Panc1 (cell line): ENCODE measurements at regions not wholly inside any gene's neighbourhood (a gene's known extent, or its start where the extent isn't known, plus 50 kb on each side); places are given as distances from the start of the nearest gene placed in this dataset.

ENCODE experiments used
- ATAC-seq: fragments of 200-7000 bp; cut with Tn5 transposase; 2 replicates; pipeline ENCODE4 v1.9.1; 2020; ENCODE audit warnings: mild to moderate bottlenecking, moderate library complexity
- BruUV-seq: library from RNA; stranded (reverse); fragments of 400-500 nt; replicated peaks from 2 replicates; lab custom pipeline; 2021; lab: Mats Ljungman, UMichigan
- CTCF ChIA-PET: fragments of 300-600 bp; sonication (Branson Sonifier 250); formaldehyde crosslinking; loops from one replicate; lab custom pipeline; 2022; ENCODE audit warnings: antibody characterized with exemption; lab: Charles Lee
- POLR2A ChIA-PET: fragments of 300-600 bp; sonication (Branson Sonifier 250); formaldehyde crosslinking; loops from one replicate; lab custom pipeline; 2022; ENCODE audit warnings: antibody characterized with exemption; lab: Charles Lee
- DNase-seq: peaks from one replicate; pipeline ENCODE4 v3.0.0-alpha.2; 2010; ENCODE audit warnings: low read depth, low spot score
- H3K27ac ChIP-seq: 2 replicates; pipeline ENCODE4 v1.5.1; 2011; ENCODE audit warnings: mild to moderate bottlenecking, low read length, inconsistent platforms
- H3K27me3 ChIP-seq: fragments of 200-500 bp; sonication (Bioruptor generic); 2 replicates; pipeline ENCODE4 v1.6.0; 2014; ENCODE audit warnings: low read length, inconsistent platforms; ENCODE audit not compliant: control insufficient read depth, insufficient read depth
- H3K36me3 ChIP-seq: fragments of 200-500 bp; sonication (Bioruptor generic); 2 replicates; pipeline ENCODE4 v1.5.1; 2014; ENCODE audit warnings: inconsistent platforms, mild to moderate bottlenecking, low read length, moderate library complexity; ENCODE audit not compliant: control insufficient read depth, insufficient read depth
- H3K4me1 ChIP-seq: 2 replicates; pipeline ENCODE4 v1.5.1; 2011; ENCODE audit warnings: inconsistent platforms, mild to moderate bottlenecking, low read length, moderate library complexity; ENCODE audit not compliant: control insufficient read depth, insufficient read depth
- H3K4me3 ChIP-seq, 2 experiments: 2 replicates each; pipeline ENCODE4 v1.5.1; 2011 to 2012; ENCODE audit warnings: low read depth in 2 of 2, low read length in 2 of 2, mild to moderate bottlenecking in 2 of 2, inconsistent platforms in 1 of 2, moderate library complexity in 1 of 2
- H3K9me3 ChIP-seq: fragments of 200-500 bp; sonication (Bioruptor generic); 2 replicates; pipeline ENCODE4 v1.5.1; 2014; ENCODE audit warnings: low read depth, mild to moderate bottlenecking, inconsistent platforms, low read length, moderate library complexity; ENCODE audit not compliant: control insufficient read depth, insufficient read depth
- CTCF ChIP-seq: fragments of 450-650 bp; IDR thresholded peaks from 2 replicates; pipeline ENCODE4 v1.5.1; 2017; ENCODE audit warnings: mild to moderate bottlenecking
- POLR2AphosphoS5 ChIP-seq: IDR thresholded peaks from 2 replicates; pipeline ENCODE4 v1.6.1; 2012; ENCODE audit warnings: mild to moderate bottlenecking, low read depth, low read length, moderate library complexity
- REST ChIP-seq, 2 experiments: IDR thresholded peaks; 2 replicates each; pipeline ENCODE4 v1.6.1; 2011 to 2012; ENCODE audit warnings: low read depth in 2 of 2, control low read depth in 1 of 2, low read length in 1 of 2, mild to moderate bottlenecking in 1 of 2, moderate library complexity in 1 of 2; ENCODE audit not compliant: insufficient read depth in 1 of 2
- SIN3A ChIP-seq: IDR thresholded peaks from 2 replicates; pipeline ENCODE4 v1.6.1; 2012; ENCODE audit warnings: low read depth, mild to moderate bottlenecking, low read length, moderate library complexity, borderline replicate concordance; ENCODE audit not compliant: insufficient read depth
- TCF7L2 ChIP-seq: IDR thresholded peaks from 2 replicates; pipeline ENCODE4 v1.6.1; 2011; ENCODE audit warnings: mild to moderate bottlenecking, low read depth, low read length, inconsistent platforms
- in situ Hi-C: cut with HindIII; loops from 2 replicates; pipeline ENCODE4 v1.10.0; 2016; ENCODE audit warnings: low sequenced_read_pairs, low pct_unique_long_range_greater_than_20kb
- intact Hi-C: fragments of 100-400 bp; cut with micrococcal nuclease; formaldehyde crosslinking; loops from one replicate; pipeline ENCODE4 v1.10.0; 2022; ENCODE audit not compliant: unreplicated experiment

- Histone ChIP-seq H3K36me3 (no peaks in the 10 kb centered on the region), H3K27me3 (no peaks in the 10 kb centered on the region), H3K9me3 (no peaks in the 10 kb centered on the region), H3K4me1 (peaks cover 18% of the 10 kb centered on the region), H3K4me3 (peak overlapping the region; percentile 54 to 90), H3K27ac (peak overlapping the region; percentile 98)
- no peak for ATAC-seq
- intact Hi-C loops (loop anchor here (5.0 kb wide), 1 partner anchor 69 kb away; no protein-coding TSS in a partner anchor), in situ Hi-C loops (no loop called here)
- TF ChIP-seq REST (IDR thresholded peaks at IDR 0.05; ENCODE audit: insufficient read depth in 1 of 2, low read depth in 2 of 2, low read length in 1 of 2) (no peak), TCF7L2 (no peak), SIN3A (no peak), POLR2AphosphoS5 (no peak), CTCF (no peak)
- CTCF ChIA-PET: interaction anchor here (0.7 kb wide), 1 partner anchor 16 kb away, joined by 10 read pairs; no protein-coding TSS in a partner anchor
- POLR2A ChIA-PET: interaction anchor here (0.6 kb wide), 1 partner anchor 1629 kb away, joined by 8 read pairs; no protein-coding TSS in a partner anchor
- TSS peak; percentile 97 for BruUV-seq
- DNase-seq: no peak
Measured at GRCh38 chr9:36488389-36488756, 84.3 kb upstream of the MELK start.

- intact Hi-C loops: loop anchor here (5.0 kb wide), 1 partner anchor 70 kb away; no protein-coding TSS in a partner anchor
- CTCF ChIA-PET: interaction anchor here (0.6 to 2.3 kb wide), 3 partner anchors 35 to 80 kb away, joined by 3 to 10 read pairs (median 6); no protein-coding TSS in a partner anchor
Measured at GRCh38 chr9:36487482-36488388, 85.0 kb upstream of the MELK start.

More at GRCh38 chr9:36487482-36488388, 85.0 kb upstream of the MELK start:
- Histone ChIP-seq H3K27ac (peak overlapping the region; percentile 98), H3K4me1 (peaks cover 18% of the 10 kb centered on the region), H3K27me3 (no peaks in the 10 kb centered on the region), H3K9me3 (no peaks in the 10 kb centered on the region), H3K36me3 (no peaks in the 10 kb centered on the region), H3K4me3 (peak overlapping the region; percentile 73 to 90)
- DNase-seq (peak; percentile 47), ATAC-seq (peak; percentile 96)
- peak; percentile 97 for TF ChIP-seq POLR2AphosphoS5
- no peak; the same call in 1 of the 2 replicates for TF ChIP-seq SIN3A
- TF ChIP-seq CTCF: no peak
- no peak for TF ChIP-seq REST (IDR thresholded peaks at IDR 0.05; ENCODE audit: insufficient read depth in 1 of 2, low read depth in 2 of 2, low read length in 1 of 2)
- no peak for TF ChIP-seq TCF7L2
- in situ Hi-C loops: no loop called here
- no TSS peak for BruUV-seq
- POLR2A ChIA-PET: no interaction called here
